ENCODE measurements at regions not wholly inside any gene's neighbourhood (a gene's known extent, or its start where the extent isn't known, plus 50 kb on each side); places are given as distances from the start of the nearest gene placed in this dataset.

- TF ChIP-seq CTCF (IDR thresholded peaks at IDR 0.05) (no peak), ZFX (IDR thresholded peaks at IDR 0.05; ENCODE audit: borderline replicate concordance) (no peak)
These were observed 195.0 kb downstream of the CYP26B1 start for GRCh38 chr2:71952572-71953188.
